Small intestine (tissue), 7 donors: ENCODE measurements at regions not wholly inside any gene's neighbourhood (a gene's known extent, or its start where the extent isn't known, plus 50 kb on each side); places are given as distances from the start of the nearest gene placed in this dataset.

Source experiments
- DNase-seq, 2 donors: peaks; one replicate each; pipeline versions ENCODE4 v3.0.0 to v3.0.0-alpha.2; 2013
- FAIRE-seq: peaks from 2 replicates; lab custom pipeline; 2012; peaks lifted over from hg19 to GRCh38; lab: Jason Lieb, UNC
- H3K27ac ChIP-seq, 3 donors: one replicate each; pipeline ENCODE4 v1.5.1; 2013; ENCODE audit warnings: low read length in 2 of 3, mild to moderate bottlenecking in 2 of 3, control low read depth in 1 of 3, inconsistent platforms in 1 of 3, low read depth in 1 of 3, moderate library complexity in 1 of 3
- H3K27me3 ChIP-seq, 3 donors: one replicate each; pipeline ENCODE4 v1.6.1; 2013; ENCODE audit warnings: low read length in 3 of 3, inconsistent platforms in 1 of 3; ENCODE audit not compliant: control insufficient read depth in 3 of 3, insufficient read depth in 3 of 3
- H3K36me3 ChIP-seq, 3 donors: one replicate each; pipeline ENCODE4 v1.6.1; 2013; ENCODE audit warnings: low read length in 3 of 3, inconsistent platforms in 1 of 3, low read depth in 1 of 3, mild to moderate bottlenecking in 1 of 3, moderate library complexity in 1 of 3; ENCODE audit not compliant: control insufficient read depth in 3 of 3, insufficient read depth in 2 of 3
- H3K4me1 ChIP-seq, 3 donors: one replicate each; pipeline ENCODE4 v1.6.1; 2013; ENCODE audit warnings: low read length in 2 of 3, inconsistent platforms in 1 of 3, low read depth in 1 of 3, mild to moderate bottlenecking in 1 of 3, moderate library complexity in 1 of 3; ENCODE audit not compliant: control insufficient read depth in 3 of 3, insufficient read depth in 2 of 3
- H3K4me3 ChIP-seq, 3 donors: one replicate each; pipeline ENCODE4 v1.5.1; 2013; ENCODE audit warnings: low read length in 3 of 3, control low read depth in 1 of 3, inconsistent platforms in 1 of 3, low read depth in 1 of 3, mild to moderate bottlenecking in 1 of 3, moderate library complexity in 1 of 3
- H3K9me3 ChIP-seq, 2 donors: one replicate each; pipeline ENCODE4 v1.6.1; 2013; ENCODE audit warnings: low read depth in 1 of 2, low read length in 1 of 2; ENCODE audit not compliant: control insufficient read depth in 2 of 2, insufficient read depth in 1 of 2
- WGBS, 3 donors: extraction: QIAGEN DNeasy Blood & Tissue Kit; methylation state at CpG; one replicate each; pipeline ENCODE4 v1.1.7; 2013; 5-methylcytosine and 5-hydroxymethylcytosine counted together
- donor health status: healthy with polysubstance abuse.
- donor health status: control.
- donor health status: control.
- donor health status: Bipolar disorder and iron deficiency.
- donor health status: healthy.

DNA sequence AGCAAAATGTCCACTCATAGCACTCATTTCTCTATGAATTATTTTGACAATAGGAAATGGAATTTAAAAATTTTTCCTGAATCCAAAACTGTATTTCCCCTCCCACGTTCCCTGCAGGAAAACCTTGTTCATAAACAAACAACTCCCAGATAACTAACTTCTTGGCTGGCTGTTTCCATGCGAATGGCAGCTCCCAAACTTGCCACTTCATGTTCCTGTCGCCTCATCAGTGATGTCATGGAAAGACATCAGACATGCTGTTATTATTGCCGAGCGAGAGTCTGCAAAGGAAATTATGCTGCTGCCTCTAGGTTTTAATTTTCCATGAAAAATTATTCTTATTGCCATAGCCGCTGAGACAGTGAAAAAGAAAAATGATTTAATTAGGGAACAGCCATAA is 117.0 kb upstream of the RIOK3 start:
- DNase-seq: no peak
- no peaks in the 10 kb centered on the region for H3K27me3 ChIP-seq

DNA sequence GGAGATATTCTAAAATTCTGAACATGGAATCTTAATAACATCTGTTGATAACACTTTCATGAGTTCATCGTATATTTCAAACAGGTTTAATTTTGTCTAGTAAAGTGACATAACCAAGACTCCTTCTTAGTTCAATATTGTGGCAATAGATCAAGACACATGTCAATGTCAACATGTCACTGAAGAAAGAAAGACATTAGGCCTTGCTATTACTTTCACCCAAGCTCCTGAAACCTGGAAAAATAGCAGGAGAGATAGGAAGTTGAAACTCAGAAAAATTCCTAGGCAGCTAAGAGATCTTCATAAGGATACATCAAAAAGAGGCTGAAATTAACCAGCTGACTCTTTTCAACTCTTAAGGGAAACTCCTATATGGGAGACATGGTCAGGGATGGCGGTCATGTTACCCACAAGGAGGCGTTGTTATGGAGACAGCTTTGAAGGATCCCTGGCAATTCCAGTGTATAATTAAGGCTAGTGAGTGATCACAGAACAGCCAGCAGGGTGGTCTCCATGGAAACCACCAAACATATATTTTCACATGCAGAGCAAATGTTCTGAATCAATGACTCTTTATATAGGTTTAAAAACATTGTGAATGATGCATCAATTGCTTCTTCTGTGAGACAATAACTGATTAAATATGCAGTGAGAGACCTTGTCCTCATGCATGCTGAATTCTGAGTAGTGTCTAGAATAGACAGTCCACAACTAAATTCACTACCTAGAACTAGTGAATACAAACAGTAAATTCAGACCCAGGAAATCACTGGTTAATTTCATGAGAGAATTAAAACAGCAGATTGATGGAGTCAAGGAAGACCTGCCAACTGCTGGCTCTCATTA is 115.3 kb upstream of the RIOK3 start:
- DNase-seq: peak in 1 of 2 donors; percentile 16
- WGBS, 3 donors: 86 to 98% (median 92%) methylated on average over 3 of the region's 3 CpGs

More for the DNA sequence above, 117.0 kb upstream of the RIOK3 start:
- Histone ChIP-seq H3K4me3 (no peak overlapping the region), H3K4me1 (no peaks in the 10 kb centered on the region), H3K9me3 (no peaks in the 10 kb centered on the region), H3K36me3 (peaks cover 0 to 5% (median 0%) of the 10 kb centered on the region in 3 donors), H3K27ac (no peak overlapping the region)
- 74 to 90% (median 84%) methylated on average over 6 of the region's 6 CpGs for WGBS, 3 donors
- no peak for FAIRE-seq

DNA sequence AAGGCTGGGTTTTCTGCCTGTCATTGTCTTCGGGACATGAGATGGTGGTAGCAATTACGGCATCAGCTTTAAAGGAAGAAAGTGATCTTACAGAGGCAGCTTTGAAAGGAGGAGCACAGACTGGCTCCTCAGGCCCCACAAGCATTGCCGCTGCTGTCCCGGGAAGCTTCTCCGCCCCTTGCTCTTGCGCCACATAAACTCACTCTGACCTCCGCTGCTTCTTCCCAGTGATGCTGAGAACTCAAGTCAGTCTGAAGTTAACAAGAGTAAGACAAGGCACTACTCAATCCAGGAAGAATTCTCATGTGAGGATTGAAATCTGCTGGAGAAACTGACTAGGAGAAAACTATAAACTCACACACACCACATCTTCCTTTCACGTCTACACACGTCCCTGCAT is 112.4 kb upstream of the RIOK3 start:
- DNase-seq: no peak
- no peak overlapping the region for H3K27ac ChIP-seq
- no peak for FAIRE-seq

More for the DNA sequence above, 115.3 kb upstream of the RIOK3 start:
- no peak overlapping the region for H3K27ac ChIP-seq
- no peaks in the 10 kb centered on the region for H3K27me3 ChIP-seq
- H3K9me3 ChIP-seq: no peaks in the 10 kb centered on the region
- H3K4me3 ChIP-seq: no peak overlapping the region
- no peaks in the 10 kb centered on the region for H3K36me3 ChIP-seq
- H3K4me1 ChIP-seq: no peaks in the 10 kb centered on the region
- no peak for FAIRE-seq

DNA sequence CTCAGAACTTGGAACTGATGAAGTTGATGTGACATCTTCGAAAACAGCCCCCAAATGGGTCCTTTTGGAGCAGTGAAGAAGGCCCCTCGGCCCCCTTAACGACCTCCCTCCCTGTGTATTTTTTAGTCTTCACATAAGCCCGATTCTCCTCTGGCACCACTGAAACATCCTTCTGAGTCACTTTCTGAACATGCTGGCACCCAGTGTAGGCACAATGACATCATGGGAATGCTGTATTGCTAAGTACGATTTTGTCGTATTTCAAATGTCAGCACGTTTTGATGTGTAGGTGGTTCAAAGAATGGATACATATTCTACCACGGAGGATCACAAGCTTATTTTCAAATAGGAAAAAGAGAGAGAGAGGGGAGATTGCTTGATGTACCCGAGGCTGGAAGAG is 111.7 kb upstream of the RIOK3 start:
- 84 to 88% (median 86%) methylated on average over 9 of the region's 9 CpGs for WGBS, 3 donors
- no peak for FAIRE-seq
- no peaks in the 10 kb centered on the region for H3K9me3 ChIP-seq
- H3K27me3 ChIP-seq: no peaks in the 10 kb centered on the region
- no peak overlapping the region for H3K27ac ChIP-seq
- no peak overlapping the region for H3K4me3 ChIP-seq
- H3K36me3 ChIP-seq: no peaks in the 10 kb centered on the region
- no peak for DNase-seq
- H3K4me1 ChIP-seq: no peaks in the 10 kb centered on the region

More for the DNA sequence above, 112.4 kb upstream of the RIOK3 start:
- Histone ChIP-seq H3K4me1 (no peaks in the 10 kb centered on the region), H3K36me3 (no peaks in the 10 kb centered on the region), H3K4me3 (no peak overlapping the region), H3K27me3 (no peaks in the 10 kb centered on the region), H3K9me3 (no peaks in the 10 kb centered on the region)
- 80 to 94% (median 90%) methylated on average over 9 of the region's 9 CpGs for WGBS, 3 donors

DNA sequence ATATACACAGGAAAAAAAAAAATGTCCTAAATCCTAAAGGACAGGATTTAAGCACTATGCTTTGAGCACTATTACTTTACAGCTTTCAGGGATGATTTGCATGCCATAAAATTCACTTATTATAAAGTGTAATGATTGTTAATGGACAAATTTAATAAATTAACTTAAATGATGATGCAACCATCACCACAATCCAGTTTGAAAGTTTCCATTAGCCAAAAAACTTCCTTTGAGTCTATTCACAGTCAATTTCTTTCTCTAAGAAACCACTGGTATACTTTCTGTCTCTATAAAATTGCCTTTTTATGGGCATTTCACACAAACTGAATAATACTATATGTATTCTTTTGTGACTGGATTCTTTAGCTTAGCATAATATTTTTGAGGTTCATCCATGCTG is 111.1 kb upstream of the RIOK3 start:
- H3K36me3 ChIP-seq: no peaks in the 10 kb centered on the region
- FAIRE-seq: no peak
- no peak overlapping the region for H3K4me3 ChIP-seq
- no peak for DNase-seq
- H3K4me1 ChIP-seq: no peaks in the 10 kb centered on the region
- no peaks in the 10 kb centered on the region for H3K9me3 ChIP-seq
- no peaks in the 10 kb centered on the region for H3K27me3 ChIP-seq
- H3K27ac ChIP-seq: no peak overlapping the region

DNA sequence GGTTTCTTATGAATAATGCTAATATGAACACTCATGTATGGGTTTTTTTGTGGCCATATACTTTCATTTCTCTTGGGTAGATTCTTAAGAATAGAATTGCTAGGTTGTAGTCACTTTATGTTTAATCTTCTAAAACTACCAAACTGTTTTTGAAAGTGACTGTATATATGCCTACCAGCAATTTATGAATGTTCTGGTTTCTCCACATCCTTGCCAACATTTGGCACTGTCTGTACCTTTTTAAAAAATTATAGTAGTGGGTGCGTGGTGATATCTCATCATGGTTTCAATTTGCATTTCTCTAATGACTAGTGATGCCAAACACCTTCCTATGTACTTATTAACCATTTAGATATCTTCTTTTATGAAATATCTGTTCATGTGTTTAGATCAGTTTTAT is 110.6 kb upstream of the RIOK3 start:
- H3K9me3 ChIP-seq: no peaks in the 10 kb centered on the region
- no peak for DNase-seq
- H3K27ac ChIP-seq: no peak overlapping the region
- 67 to 90% (median 83%) methylated on average over 1 of the region's 1 CpG for WGBS, 3 donors
- no peak overlapping the region for H3K4me3 ChIP-seq
- H3K27me3 ChIP-seq: no peaks in the 10 kb centered on the region
- no peaks in the 10 kb centered on the region for H3K36me3 ChIP-seq
- FAIRE-seq: no peak
- no peaks in the 10 kb centered on the region for H3K4me1 ChIP-seq

DNA sequence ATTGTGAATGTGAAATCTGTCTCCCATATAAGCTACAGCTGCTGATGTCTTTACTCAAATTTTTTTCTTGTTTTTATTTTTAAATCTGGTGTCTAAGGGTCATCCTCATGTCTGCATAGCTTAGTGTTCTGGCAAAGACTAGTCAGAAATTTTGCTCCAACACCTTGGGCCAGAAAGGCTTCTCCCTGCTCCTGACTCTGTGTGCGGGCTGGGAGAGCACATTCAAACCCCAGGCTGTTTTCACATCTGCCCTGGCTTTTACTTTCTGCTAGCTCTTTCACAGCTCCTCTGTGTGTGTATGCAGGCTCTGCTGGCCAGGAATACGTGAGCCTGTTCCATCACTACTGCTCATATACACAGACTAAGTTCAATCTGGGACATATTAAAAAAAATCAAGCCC is 102.9 kb upstream of the RIOK3 start:
- H3K27me3 ChIP-seq: no peaks in the 10 kb centered on the region
- H3K36me3 ChIP-seq: peaks cover 0 to 11% (median 0%) of the 10 kb centered on the region in 3 donors
- no peak overlapping the region for H3K27ac ChIP-seq
- H3K4me3 ChIP-seq: no peak overlapping the region
- FAIRE-seq: no peak
- DNase-seq: no peak
- 83 to 100% (median 98%) methylated on average over 2 of the region's 2 CpGs for WGBS, 3 donors
- H3K4me1 ChIP-seq: no peaks in the 10 kb centered on the region
- H3K9me3 ChIP-seq: no peaks in the 10 kb centered on the region

DNA sequence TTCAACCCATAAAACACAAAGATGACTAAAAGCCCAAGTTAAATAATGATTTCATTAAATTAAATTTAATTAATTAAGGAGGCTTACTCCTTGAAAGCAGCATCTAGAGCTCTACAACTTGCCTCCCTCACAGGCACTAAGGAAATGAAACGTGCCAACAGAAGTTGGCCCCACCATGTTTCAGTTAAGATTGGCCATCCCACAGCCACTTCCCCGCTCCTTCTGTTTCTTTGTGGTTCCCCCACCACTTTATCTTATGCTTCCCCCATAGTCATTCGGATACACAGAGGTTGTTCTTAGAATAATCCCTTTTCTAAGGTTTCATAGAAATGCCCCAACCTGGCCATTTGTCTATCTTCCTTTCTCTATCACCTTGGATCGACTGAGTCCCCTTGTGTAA is 101.6 kb upstream of the RIOK3 start:
- WGBS, 3 donors: 91 to 95% (median 93%) methylated on average over 4 of the region's 4 CpGs
- no peak for FAIRE-seq
- no peak overlapping the region for H3K4me3 ChIP-seq

More for the DNA sequence above, 101.6 kb upstream of the RIOK3 start:
- peaks cover 0 to 15% (median 0%) of the 10 kb centered on the region in 3 donors for H3K36me3 ChIP-seq
- H3K27me3 ChIP-seq: no peaks in the 10 kb centered on the region
- H3K4me1 ChIP-seq: peaks cover 0 to 7% (median 0%) of the 10 kb centered on the region in 3 donors
- H3K9me3 ChIP-seq: no peaks in the 10 kb centered on the region
- no peak overlapping the region for H3K27ac ChIP-seq
- DNase-seq: no peak
